NCI-H446 treated with DMSO at 0.1 percent for 48 hours (cell line): ENCODE measurements at regions not wholly inside any gene's neighbourhood (a gene's known extent, or its start where the extent isn't known, plus 50 kb on each side); places are given as distances from the start of the nearest gene placed in this dataset.

ENCODE experiments used
- DNase-seq: peaks from one replicate; lab custom pipeline; 2025; lab: John Stamatoyannopoulos, UW

DNA sequence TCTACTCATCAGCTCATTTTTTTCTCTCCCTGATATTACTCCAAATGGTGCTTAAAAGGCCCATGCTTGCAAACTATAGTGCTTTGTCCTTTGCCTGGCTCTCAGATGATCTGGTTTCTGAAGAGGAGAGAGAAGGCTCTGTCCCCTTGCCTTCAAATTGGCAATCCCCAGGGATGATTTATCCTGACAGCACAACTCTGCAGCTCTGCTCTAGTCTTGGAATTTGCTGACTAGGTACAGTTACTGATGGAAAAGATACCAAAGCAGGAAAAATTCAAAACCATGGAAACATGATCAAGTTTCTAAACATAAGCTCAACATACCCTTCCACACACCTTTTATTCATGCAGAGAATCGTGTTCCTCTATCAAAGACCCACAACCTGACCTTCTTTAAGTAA lies 106.7 kb upstream of the CADPS start:
- no peak for DNase-seq

DNA sequence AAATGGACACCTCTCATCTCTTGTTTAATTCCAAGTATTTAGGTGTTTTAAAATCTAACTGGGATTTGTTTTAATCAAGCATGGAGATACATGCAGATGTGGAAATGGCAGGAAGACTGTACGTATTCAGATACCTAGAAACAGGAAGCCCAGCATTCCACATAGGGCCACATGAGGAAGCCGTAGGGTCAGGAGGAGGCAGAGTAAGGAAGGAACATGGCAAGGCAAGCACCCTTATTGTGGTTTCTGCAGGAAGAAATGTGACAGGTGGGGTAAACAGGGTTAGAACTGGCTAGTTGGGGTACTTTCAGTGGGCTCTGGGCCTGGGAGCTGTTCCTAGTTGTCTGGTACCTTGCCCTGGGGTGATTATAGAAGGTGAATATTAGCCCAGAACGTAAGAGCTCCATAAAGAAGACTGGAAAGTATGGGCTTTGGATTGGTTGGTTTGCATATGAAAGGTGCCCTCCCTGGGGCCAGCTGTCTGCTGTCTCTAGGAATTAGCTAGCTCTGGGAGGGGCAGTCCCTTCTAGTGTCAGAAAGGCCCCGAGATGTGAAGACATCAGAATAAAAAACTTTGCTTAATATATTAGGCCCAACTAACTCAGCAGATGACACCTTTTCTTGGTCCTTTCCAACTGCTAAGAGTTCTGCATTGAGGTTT lies 107.7 kb upstream of the CADPS start:
- DNase-seq, result no peak

GRCh38 chr3:62986061-62986460 lies 110.8 kb upstream of the CADPS start:
- no peak for DNase-seq

GRCh38 chr3:62987721-62988120 lies 112.5 kb upstream of the CADPS start:
- DNase-seq, result no peak

DNA sequence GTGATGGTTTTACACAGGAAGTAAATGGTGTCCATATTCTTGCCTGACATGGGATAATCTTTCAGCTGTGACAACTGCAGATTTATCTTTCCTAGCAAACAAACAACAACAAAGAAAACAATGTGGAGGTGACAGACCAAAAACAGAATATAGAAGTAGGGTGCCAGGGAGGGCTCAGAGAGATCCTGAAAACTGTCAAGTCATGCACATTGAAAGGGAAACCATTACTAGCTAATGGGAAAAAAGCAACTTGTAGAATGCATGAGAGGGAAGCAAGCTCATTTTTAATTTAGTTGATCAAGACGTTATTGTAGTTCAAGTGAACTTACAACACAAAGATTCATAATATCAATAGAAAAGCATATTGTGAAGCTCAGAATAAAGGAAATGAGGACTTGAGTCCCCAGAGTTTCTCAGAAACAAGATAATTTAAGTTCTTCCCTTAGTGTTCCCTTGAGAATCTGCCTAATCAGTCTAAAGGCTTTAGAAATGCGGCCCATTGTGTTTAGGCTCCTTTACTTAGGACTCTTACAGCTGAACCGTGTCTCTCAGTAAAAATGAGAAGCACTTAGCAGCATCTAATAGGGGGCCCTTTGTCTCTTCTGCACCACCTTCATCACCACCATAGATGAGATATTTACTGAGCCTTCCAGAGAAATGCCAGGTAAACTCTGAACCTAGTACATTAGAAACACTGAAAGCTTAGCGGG lies 115.6 kb upstream of the CADPS start:
- no peak for DNase-seq

- DNase-seq, result no peak
These were observed 117.3 kb upstream of the CADPS start for GRCh38 chr3:62992520-62992919.

DNA sequence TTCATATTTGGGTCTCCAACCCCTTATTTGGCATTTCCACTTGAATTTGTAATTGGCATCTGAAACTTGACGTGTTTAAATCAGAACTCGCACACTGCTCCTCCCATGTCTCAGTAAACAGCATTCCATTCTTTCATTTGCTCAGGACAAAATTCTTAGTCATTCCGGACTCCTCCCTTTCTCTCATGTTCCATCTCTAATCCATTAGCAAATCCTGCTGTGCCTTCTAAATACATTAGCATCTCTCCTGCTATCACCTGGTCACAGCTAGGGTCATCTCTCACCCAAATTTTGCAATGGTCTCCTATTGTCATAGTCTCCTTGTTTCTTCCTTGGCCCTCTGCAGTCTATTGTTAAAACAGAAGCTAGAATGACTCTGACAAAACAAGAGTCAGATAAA lies 119.9 kb upstream of the CADPS start:
- no peak for DNase-seq

DNA sequence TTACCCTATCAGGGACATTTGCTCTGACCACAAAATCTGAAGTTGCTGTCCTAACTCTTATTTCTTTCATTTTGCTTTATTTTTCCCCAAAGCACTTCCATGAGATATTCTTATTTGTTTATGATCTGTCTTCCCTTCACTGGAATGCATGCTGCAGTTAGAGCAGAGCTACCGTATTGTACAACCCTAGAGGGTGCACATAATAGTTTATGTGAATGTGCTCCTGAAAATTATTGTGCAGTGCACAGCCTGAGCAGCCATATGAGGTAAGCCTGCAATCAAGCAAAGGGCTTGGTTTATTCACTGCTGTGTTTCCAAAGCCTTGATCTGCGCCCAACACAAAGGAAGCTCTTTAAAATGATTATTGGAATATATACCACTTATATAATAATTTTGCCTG lies 120.3 kb upstream of the CADPS start:
- DNase-seq, result no peak

GRCh38 chr3:62997369-62997768 lies 122.2 kb upstream of the CADPS start:
- no peak for DNase-seq

GRCh38 chr3:62999158-62999557 lies 123.9 kb upstream of the CADPS start:
- no peak for DNase-seq

- DNase-seq, result no peak
These were observed 124.6 kb upstream of the CADPS start for GRCh38 chr3:62999791-63000190.

- no peak for DNase-seq
These were observed 129.2 kb upstream of the CADPS start for GRCh38 chr3:63004448-63004847.

GRCh38 chr3:63015614-63016309 lies 140.5 kb upstream of the CADPS start:
- no peak for DNase-seq

- no peak for DNase-seq
These were observed 146.9 kb upstream of the CADPS start for GRCh38 chr3:63022114-63022513.

GRCh38 chr3:63026722-63027121 lies 151.5 kb upstream of the CADPS start:
- no peak for DNase-seq

DNA sequence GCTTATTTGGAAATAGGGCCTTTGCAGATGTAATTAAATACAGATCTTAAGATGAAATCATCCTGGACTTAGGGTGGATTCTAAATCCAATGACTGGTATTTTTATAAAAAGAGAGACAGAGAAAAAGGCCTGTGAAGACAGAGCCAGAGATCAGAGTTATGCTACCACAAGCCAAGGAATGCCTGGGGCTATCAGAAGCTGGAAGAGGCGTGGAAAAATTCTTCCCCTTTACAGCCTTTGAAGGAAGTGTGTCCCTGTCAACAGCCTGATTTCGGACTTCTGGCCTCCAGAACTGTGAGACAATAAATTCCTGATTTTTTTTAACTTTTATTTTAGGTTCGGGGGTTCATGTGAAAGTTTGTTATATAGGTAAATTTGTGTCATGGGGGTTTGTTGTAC lies 154.1 kb upstream of the CADPS start:
- DNase-seq, result no peak

DNA sequence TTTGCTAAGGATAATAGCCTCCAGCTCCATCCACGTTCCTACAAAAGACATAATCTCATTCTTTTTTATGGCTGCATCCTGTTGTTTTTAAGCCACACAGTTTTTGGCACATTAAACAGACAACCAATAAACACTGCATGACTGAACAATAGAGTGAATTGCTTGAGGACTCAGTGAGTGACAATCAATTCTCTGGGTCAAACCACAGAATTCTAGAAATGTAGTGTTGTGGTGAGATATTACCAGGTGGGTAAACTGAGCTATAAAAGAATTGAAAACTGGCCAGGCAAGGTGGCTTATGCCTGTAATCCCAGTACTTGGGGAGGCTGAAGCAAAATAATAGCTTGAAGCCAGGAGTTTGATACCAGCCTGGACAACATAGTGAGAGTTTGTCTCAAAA lies 154.7 kb upstream of the CADPS start:
- DNase-seq, result no peak

GRCh38 chr3:63030666-63031065 lies 155.4 kb upstream of the CADPS start:
- no peak for DNase-seq

DNA sequence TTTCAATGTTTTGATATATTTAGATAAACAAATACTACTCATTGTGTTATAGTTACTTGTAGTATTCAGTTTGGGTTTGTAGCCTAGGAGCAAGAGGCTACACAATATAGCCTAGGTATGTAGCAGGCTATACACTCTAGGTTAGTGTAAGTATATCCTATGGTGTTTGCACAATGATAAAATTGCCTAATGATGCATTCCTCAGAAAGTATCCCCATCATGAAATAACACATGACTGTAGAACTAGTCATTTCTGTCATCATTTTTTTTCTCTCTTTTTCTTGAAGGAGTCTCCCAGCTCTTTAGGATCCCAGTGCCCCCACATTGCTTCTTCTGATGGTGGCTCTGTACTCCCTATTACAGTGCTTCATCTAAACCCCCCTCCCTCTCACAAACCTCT lies 157.7 kb upstream of the CADPS start:
- DNase-seq, result no peak

DNA sequence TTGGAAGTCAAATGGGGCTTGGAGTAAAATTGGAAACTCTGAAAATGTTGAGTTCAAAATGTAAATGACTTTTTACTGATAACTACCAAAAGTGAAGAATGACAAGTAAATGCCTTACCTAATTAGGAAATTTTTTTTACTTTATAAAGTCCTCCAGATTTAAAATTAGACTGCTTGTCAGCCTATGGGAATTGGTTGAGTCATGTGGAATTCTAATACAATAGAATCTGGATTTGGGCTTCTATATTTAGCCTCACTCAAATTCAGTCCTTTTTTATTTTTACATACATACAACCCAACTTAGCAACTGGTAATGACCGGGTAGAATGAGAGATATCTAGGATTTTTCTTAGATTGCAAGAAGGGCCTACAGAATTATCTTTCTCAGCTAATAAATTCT lies 158.9 kb upstream of the CADPS start:
- DNase-seq, result no peak

- DNase-seq, result no peak
These were observed 161.9 kb upstream of the CADPS start for GRCh38 chr3:63037116-63037515.

DNA sequence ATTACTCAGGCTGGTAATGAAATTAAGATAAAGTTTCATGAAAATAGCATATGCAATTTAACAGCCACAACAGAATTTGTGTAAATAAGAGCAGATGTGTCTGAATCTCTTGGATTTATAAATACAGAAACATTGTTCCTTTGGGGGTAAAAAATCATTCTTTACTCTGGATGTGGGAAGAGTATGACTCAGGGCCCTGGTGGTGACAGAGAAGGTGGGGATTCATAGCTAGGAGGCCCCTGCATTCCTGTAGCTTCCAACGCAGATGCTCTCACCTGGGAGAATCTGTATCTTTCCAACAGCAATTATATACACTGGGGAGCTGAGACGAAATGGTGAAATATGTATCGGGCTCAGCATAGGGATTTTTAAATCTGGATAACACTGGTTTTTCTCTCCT lies 167.6 kb upstream of the CADPS start:
- DNase-seq, result no peak

GRCh38 chr3:63043631-63044030 lies 168.4 kb upstream of the CADPS start:
- DNase-seq, result no peak
